ENCODE measurements at regions not wholly inside any gene's neighbourhood (a gene's known extent, or its start where the extent isn't known, plus 50 kb on each side); places are given as distances from the start of the nearest gene placed in this dataset.
"Not testable (repeated sequence)": the region's sequence is repeated elsewhere in the genome, so short reads cannot be mapped to it uniquely, and the experiment has no call there.

DNA sequence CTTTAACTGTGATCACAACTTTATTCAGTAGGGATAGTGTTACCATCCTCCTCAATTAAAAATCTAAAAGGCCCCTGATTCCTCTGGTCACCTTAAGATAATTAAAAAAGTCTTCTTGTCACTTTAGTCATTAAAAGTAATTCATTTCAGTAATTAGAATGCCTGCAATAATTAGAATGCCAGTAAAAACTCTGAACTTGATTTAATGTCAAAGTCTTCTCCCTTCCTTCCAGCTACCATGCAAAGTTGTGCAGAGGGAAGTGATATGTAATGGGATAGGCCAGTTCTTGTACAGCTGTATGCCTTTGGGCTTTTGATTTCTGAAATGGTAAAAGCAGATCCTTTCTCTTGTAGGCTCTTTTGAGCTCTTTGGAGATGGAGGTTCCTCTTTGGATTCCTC, 417.2 kb downstream of the ADAM29 start (continued):
- TF ChIP-seq, protein P1, sequence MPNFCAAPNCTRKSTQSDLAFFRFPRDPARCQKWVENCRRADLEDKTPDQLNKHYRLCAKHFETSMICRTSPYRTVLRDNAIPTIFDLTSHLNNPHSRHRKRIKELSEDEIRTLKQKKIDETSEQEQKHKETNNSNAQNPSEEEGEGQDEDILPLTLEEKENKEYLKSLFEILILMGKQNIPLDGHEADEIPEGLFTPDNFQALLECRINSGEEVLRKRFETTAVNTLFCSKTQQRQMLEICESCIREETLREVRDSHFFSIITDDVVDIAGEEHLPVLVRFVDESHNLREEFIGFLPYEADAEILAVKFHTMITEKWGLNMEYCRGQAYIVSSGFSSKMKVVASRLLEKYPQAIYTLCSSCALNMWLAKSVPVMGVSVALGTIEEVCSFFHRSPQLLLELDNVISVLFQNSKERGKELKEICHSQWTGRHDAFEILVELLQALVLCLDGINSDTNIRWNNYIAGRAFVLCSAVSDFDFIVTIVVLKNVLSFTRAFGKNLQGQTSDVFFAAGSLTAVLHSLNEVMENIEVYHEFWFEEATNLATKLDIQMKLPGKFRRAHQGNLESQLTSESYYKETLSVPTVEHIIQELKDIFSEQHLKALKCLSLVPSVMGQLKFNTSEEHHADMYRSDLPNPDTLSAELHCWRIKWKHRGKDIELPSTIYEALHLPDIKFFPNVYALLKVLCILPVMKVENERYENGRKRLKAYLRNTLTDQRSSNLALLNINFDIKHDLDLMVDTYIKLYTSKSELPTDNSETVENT (CRISPR knock-in tag; IDR thresholded peaks at IDR 0.05) = no peak
- TF ChIP-seq SP1 (CRISPR knock-in tag; IDR thresholded peaks at IDR 0.05) (no peak), TAF7 (tag; IDR thresholded peaks at IDR 0.05) (no peak), MIER1 (IDR thresholded peaks at IDR 0.05; ENCODE audit: low read depth) (no peak), MEIS2 (IDR thresholded peaks at IDR 0.05; ENCODE audit: partially characterized antibody) (no peak), STAT5B (CRISPR knock-in tag; IDR thresholded peaks at IDR 0.05) (no peak)

DNA sequence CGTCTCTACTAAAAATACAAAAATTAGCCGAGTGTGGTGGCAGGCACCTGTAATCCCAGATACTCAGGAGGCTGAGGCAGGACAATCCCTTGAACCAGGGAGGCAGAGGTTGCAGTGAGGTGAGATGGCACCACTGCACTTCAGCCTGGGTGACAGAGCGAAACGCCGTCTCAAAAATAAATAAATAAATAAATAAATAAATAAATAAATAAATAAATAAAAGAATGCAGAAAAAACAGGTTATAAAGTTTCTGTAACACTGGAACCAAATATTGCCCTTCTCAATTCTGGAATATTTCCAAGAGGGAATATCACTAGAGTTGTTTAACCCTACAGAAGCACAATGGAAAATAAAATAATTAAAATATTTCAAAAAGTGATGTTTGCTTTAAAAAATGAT, 418.4 kb downstream of the ADAM29 start:
- WGBS (ENCODE audit: insufficient coverage, low coverage, missing lambda C conversion rate) = 4% methylated on average over 5 of the region's 5 CpGs
- CTCF ChIA-PET (ENCODE audit: low intra/inter-chr PET ratio); BruUV-seq (replicated peaks); H3K9ac ChIP-seq (ENCODE audit: insufficient read depth in 1 of 2, low read depth in 2 of 2, low read length in 2 of 2); in situ Hi-C loops (cut with MboI); FAIRE-seq; ATAC-seq; H3K4me1 ChIP-seq (replicated peaks in 1 of 2; ENCODE audit: control insufficient read depth in 2 of 2, insufficient read depth in 2 of 2, low read length in 2 of 2); H3K9me3 ChIP-seq (replicated peaks; ENCODE audit: control insufficient read depth, insufficient read depth, low read depth, low read length); H3K27ac ChIP-seq (ENCODE audit: extremely low read depth, low read depth, low read length); H3K27me3 ChIP-seq (ENCODE audit: control insufficient read depth in 2 of 2, insufficient read depth in 2 of 2, low read length in 2 of 2); DNase-seq (ENCODE audit: extremely low read depth in 1 of 4, low spot score in 3 of 4); H3K4me2 ChIP-seq (ENCODE audit: insufficient read depth, low read length); H4K20me1 ChIP-seq (replicated peaks; ENCODE audit: control insufficient read depth, insufficient read depth, low read length); H2AFZ ChIP-seq (ENCODE audit: low read depth, low read length); intact Hi-C loops (cut with micrococcal nuclease); H3K4me3 ChIP-seq; H3K79me2 ChIP-seq (ENCODE audit: control insufficient read depth, insufficient read depth, low read length); H3K9me1 ChIP-seq (ENCODE audit: control insufficient read depth, insufficient read depth, low read length); H3K36me3 ChIP-seq (ENCODE audit: control insufficient read depth, insufficient read depth, low read length): not testable (repeated sequence)
- POLR2A ChIA-PET = interaction anchor here (0.7 kb wide), 1 partner anchor 11 kb away, joined by 4 read pairs; no protein-coding TSS in a partner anchor

Data from K562 (cell line).